GM18907 (cell line): ENCODE measurements at regions not wholly inside any gene's neighbourhood (a gene's known extent, or its start where the extent isn't known, plus 50 kb on each side); places are given as distances from the start of the nearest gene placed in this dataset.
"Not testable (repeated sequence)": the region's sequence is repeated elsewhere in the genome, so short reads cannot be mapped to it uniquely, and the experiment has no call there.

Source experiments
- ATAC-seq: cut with Tn5 transposase; IDR thresholded peaks from one replicate; pipeline ENCODE4 v1.9.1; 2021; ENCODE audit warnings: mild to moderate bottlenecking, moderate library complexity; ENCODE audit not compliant: unreplicated experiment

DNA sequence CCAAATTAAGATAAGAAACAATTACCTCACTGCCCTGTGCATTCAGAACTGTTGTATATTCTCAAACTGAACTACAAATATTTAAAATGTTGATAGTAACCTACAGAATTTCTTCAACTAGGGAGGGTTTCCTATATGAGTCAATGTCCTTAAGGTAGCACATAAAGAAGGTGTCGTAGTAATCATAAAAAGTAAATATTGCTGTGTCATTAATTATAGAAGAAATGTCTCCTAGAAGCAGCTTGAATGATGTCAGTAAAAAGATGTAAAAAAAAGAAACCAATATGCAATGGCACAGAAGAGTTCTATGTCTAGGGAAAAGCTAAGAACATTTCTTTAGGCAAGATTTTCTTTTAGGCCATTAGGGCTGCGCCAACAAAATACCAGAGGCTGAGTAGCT lies 559.6 kb upstream of the EPHA5 start:
- no peak for ATAC-seq

DNA sequence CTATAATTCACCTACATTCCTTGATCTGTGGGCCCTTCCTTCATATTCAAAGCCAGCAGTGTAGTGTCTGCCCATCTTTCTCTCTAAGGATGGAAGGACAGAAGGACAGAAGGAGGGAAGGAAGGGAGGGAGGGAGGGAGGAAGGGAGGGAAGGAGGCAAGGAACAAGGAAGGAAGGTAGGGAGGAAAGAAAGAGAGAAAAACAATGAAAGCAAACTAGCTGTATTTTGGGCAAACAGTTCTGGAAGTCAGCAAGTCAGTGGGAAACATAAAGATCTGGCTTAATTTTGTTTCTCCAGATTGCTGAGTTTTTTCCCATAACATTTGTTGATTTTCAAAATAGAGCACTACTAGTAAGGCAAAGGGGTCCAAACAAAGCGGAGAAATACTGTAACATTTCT lies 555.2 kb upstream of the EPHA5 start:
- no peak for ATAC-seq

DNA sequence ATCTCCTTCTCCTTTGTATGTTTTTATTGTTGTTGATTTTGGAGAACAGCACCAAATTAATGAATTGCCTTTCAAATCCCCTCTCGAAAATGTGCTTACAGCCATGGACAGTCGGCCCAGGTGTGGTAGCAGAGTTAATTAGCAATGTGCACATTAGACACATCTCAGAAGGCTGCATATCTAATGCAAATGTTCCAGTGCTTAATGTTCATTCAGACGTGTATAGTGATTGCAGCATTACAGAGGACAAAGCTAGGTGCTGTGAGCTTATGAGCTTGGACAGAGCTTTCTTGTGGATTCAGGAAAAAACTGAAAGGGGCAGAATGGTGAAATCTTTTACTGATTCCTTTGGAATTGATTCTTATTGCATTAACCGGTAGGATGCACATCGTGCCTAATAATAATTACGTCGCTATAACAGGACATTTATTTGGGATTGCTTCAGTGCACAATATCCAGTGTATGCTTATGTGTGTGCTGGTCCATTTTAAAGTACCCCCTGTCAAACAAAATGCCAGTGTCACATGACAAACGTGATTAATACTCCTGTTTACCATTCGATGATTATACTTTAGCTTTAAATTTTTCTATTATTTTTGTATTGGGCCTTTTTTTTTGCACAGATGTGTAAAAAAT lies 552.9 kb upstream of the EPHA5 start:
- no peak for ATAC-seq

DNA sequence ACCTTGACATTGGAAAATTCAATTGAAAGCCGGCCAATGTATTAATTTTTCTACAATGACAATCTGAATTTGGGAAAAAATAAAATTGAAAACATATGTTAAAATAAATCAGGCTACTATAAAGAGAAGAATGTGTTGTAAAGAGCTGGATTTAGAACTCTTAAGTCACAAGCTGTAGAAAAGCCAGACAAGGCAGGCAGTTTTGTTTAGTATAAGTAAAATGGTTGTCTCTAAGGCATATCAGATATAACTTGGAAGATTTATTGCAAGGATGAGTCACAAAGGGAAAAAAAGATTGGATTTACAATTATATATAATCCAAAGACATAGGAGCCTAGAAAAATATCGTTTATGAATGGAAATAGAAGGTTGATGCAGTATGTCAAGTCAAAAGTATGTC lies 549.1 kb upstream of the EPHA5 start:
- no peak for ATAC-seq

DNA sequence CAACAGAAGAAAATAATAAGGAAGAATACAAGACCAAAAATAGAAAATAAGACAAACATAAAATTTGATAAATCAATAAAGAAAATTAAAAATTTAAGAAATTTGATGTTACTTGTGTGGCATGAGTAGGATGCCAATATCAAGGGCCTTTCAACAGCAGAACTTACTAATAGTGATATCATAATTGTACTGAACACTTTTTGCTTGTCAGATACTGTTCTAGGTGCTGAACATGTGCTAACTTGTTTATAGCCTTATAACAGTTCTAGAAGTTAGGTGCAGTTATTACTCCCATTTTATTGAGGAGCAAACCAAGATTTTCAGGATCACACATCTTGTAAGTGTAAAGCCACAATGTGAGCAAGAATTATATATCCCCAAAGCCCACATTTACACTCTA lies 546.0 kb upstream of the EPHA5 start:
- ATAC-seq: no peak

DNA sequence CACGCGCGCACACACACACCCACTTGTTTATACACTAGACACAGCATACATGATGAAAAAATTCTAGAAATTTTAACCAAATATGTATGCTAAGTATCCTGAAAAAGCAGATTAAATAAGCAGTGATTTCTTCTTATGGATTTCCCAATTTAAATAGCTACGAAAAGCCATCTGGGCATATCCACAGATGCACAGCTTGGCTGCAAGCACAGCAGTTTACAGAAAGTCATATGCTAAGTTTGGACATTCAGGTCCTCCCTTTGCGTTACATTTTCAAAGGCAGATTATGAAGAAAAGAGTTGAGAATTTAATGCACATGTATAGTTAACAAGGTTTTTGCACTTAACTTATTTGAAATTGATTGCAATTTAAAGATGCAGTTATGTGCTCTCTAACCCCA lies 542.2 kb upstream of the EPHA5 start:
- no peak for ATAC-seq

DNA sequence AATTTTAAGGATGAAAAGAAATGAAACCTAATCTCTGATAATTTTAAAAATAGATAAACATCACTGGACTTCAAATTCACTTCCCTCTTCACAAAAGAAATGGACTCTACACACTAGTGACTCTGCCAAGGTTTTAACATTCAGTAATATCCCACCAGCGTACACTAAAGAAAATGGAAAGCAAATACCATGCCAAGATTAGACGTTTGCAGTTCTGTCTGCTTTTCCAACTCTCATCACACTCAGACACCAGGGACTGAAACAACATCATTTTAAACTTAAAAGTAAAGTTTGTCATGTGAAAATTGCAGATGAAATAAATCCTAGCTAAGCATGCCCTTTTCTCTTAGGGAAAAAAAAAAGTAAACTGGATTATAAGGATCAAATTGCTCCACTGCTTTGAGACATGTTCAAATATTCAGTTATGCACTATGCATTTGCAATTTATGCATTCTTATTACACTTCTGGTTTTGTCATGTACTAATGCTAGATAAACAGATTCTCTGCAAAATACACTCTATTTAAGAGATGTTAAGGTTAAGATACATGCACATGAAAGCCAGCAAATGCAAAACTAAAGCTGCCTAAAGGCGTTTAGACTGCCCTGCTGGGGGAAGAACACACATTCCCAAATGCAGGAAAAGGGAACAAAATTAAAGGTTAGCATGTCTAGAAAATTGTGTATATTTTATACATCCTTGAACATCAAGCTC lies 534.4 kb upstream of the EPHA5 start:
- no peak for ATAC-seq

DNA sequence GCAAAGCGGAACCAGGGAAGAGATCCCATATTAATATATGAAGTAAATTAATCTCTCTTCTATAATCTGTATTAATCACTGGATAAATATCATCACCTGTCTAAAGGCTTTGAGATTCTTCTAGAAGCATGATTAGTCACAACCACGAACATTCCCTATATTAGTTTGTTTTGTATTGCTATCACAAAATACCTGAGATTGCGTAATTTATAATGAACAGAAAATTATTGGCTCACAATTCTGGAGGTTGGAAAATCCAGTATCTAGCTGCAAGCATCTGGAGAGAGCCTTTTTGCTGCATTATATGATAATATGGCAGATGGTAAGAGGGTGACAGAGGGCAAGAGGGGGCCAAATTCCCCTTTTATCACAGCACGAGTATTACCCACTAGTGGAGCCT lies 532.6 kb upstream of the EPHA5 start:
- no peak for ATAC-seq

DNA sequence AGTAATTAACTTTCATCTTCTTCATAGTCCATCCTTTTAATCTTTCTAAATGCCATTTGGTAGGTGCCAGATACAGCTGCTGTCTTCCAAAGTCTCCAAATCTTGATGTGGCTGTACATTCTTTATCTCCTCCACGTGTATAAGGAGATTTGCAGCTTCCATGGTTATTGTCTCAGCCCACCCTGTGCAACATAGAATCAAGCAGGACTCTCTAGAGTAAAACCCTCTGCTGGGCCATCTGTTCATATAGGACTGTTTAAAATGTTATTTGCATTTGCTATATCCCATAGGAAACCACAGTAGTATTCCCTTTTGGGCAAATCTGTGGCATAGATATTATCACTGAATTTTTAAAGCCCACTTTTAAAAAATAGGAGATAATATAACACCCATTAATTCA lies 527.2 kb upstream of the EPHA5 start:
- ATAC-seq: no peak

DNA sequence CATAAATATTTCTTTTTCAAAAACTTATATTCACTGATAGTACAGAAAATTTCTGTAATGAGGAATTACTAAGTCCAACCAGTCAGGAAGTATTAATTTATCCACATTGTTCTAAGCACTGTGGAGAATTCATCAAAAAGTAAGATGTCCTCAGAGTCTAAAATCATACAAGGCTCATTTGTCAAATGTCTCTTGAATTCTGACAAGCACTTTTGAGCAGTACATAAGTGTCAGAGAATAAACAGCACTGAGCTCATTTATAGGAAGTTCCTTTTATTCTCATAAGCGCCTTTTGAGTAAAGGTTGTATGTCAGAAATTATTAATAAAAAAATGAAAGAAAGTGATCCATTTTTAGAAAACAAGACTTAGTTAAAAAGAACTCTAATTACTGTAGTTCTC lies 523.2 kb upstream of the EPHA5 start:
- ATAC-seq: no peak

DNA sequence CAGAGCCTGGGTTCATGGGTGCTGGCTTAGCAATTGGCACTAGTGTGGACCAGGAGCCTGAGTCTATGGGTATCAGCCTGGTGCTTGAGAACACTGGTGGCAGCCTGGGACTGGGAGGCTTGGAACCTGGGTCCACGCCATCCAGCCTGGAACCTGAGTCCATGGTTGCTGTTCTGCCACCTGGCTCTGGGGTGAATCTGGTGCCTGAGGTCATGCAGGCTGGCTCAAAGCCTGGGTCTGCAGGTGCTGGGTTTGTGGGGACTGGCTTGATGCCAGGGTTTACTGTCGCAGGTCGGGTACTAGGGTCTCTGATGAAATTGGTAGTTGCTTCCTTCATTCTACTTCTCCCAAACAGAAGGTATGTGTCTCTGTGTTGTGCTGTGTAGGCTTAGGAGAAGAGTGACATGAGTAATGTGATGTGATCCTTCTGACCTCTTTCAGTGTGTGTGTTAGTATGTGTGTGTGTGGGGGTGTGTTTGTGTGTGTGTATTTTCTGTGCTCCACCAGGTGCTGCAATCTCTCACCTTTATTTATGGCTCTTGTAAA lies 517.0 kb upstream of the EPHA5 start:
- no peak for ATAC-seq

DNA sequence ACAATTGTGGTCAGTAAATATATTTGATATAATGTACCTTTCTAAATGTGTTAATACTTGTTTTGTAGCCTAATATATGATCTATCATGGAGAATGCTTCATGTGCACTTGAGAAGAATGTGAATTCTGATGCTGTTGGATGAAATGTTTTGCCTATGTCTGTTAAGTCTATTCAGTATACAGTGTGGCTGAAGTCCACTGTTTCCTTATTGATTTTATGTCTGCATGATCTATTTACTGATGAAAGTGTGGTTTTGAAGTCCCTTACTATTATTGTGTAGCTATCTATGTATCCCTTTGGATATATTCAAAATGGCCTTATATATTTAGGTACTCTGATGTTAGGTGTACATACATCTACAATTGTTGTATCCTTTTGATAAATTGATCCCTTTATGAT lies 515.8 kb upstream of the EPHA5 start:
- no peak for ATAC-seq

DNA sequence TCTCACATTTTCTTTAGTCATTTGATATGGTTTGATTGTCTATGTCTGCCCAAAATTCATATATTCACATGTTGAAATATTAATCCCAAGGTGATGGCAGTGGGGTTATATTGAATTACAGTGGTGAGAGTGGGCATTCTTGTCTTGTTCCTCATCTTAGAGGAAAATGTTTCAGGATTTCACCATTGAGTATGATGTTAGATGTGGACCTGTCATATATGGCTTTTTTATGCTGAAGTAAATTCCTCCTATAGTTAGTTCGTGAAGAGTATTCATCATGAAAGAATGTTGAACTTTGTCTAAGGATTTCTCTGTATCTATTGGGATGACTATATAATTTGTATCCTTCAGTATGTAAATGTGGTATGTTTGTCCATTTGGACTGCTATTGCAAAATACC lies 512.3 kb upstream of the EPHA5 start:
- ATAC-seq: no peak

DNA sequence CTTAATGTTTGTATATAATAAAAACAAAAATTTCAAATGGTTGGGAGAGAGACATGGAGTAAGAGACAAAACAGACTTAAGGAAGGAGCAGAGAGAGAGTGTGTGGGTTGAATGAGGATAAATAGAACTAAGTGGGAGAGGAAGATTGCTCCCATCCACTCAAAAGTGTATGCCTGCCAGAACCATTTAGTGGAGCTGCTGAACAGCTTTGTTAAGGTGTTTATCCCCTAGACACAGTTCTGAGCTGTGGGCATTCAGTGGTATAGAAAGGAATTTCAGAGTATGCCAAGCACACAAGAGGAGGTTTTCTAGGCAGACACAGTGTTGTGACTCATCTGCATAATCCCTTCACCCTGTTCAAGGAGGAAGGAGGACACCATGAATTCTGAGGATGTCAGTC lies 508.6 kb upstream of the EPHA5 start:
- no peak for ATAC-seq

DNA sequence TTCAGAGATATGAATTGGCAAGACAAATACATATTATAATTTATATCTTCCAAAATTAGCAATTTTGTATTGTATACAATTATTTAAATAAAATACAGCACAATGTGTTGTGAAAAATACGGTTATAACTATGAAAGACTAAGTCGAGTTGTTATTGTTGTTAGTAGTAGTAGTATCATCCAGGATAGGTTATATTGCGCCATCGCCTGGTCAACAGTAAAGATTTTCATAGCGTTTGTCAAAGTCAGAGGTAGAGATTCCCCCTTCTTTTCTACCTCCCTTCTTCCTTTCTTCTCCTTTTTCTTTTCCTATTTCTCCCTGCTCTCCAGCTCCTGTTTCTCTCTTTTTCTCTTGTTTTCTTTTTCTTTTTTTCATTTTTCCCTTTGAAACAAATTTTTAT lies 499.1 kb upstream of the EPHA5 start:
- ATAC-seq: no peak

DNA sequence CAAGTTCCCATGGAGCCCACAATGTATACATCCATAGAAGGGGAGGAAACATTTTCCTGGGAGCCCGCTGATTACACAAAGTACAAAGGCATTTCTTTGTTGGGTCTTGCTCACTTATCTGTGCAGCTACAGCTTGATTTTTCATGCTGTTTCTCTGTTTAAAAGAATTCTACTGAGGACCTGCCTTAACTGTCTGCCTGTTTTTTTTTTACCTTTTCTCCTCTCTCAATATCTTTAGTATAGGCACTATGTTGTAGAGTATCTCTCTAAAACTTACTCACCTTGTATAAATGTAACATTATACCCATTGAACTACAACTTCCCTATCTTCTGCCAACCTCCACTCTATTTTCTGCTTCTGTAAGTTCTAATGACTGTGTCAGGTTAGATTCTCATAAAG lies 494.6 kb upstream of the EPHA5 start:
- no peak for ATAC-seq

DNA sequence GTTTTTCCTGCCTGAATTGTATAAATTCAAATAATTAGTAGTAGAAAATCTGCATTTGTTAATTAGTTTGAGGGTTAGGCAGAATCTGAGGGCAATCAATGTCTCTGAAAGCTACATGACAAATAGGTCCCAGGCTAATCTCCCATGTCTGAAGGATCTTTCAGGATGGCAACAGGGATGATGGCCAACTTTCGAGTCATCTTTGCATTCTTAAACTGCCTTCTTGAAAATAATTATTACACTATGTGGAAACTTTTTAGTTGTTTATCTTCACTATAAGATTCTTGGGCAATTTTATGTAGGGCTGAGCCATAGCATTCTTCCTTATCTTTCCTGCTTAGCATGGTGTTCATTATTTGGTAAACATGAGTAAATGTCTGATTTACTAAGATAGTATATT lies 490.3 kb upstream of the EPHA5 start:
- no peak for ATAC-seq

DNA sequence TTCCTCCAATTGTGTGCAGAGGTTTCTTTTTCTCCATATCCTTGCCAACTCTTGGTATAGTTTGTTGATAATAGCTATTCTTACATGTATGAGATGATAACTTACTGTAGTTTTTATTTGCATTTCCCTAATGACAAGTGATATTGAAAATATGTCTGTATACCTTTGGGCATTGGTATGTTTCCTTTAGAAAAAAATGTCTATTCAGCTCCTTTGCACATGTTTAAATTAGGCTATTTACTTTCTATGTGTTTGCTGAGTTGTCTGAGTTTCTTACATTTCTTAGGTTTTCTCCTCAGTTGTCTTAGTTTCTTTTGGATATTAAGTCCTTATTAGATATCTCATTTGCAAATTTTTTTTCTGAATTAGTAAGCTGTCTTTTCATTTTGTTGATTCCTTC lies 487.3 kb upstream of the EPHA5 start:
- no peak for ATAC-seq

DNA sequence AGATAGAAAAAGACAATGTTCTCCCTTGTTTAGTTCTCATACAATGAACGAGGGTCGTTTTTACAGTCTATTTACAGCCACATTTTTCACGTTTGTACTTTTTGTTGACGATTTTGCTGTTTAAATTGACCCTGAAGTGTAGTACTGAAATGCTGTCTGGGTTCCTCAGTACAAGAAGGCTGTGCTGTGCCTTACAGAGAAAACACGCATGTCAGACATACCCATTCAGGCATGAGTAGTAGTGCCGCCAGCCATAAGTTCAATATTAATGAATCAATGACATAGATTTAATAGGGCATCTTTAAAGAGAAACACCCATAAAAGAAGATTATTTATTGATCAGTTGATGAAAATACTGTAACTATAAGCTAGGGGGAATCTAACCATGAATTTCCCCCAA lies 459.8 kb upstream of the EPHA5 start:
- no peak for ATAC-seq

DNA sequence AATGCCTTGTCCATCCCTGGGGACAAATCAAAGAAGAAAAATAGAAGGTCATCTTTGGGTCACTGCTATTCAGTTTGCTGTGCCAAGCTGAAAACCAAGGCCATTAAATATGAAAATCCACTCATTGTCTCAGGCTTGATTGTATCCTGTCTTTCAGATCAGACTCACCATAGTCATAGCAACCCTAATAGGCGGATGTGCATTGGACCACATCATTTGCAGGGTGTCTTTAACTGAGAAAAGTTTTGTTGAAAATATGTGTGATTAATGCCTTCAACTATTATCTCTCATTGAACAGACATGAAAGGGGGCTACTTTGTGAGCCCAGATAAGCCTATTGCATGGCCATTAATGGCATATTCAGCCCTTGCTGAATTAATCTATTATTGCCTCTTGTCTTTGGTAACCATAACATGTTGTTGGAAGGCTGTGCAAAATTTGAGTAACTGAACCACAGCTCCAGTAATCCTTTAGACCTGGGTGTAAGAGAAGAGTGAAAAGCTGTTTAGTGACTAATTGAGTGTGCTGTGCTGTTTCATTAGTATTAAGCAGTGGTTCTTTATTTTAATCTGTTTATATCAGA lies 453.6 kb upstream of the EPHA5 start:
- no peak for ATAC-seq

DNA sequence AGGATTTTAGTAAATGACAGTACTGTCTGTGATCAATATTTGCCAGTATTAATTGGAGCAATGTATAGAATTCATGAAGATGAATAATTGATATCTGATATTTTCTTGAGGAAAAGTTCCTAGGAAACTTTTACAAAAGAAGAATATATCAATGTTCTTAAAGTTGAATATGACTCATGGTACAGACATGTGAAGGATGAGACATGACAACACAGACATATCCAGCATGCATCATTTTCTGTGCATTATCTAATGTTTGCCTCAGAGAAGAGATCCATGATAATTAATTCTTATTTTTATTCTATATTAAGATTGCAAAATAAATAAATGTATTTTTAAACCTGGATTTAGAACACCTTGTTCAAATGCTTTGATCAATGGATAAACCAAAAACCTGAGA lies 452.9 kb upstream of the EPHA5 start:
- no peak for ATAC-seq

DNA sequence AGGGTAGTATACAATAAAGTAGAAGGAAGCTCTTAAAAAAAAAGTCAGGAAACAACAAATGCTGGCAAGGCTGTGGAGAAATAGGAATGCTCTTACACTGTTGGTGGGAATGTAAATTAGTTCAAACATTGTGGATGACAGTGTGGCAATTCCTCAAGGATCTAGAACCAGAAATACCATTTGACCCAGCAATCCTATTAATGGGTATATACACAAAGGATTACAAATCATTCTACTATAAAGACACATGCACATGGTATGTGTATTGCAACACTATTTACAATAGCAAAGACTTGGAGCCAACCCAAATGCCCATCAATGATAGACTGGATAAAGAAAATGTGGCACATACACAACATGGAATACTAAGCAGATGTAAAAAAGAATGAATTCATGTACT lies 444.9 kb upstream of the EPHA5 start:
- ATAC-seq: not testable (repeated sequence)
